ENCODE measurements at regions not wholly inside any gene's neighbourhood (a gene's known extent, or its start where the extent isn't known, plus 50 kb on each side); places are given as distances from the start of the nearest gene placed in this dataset.

DNA sequence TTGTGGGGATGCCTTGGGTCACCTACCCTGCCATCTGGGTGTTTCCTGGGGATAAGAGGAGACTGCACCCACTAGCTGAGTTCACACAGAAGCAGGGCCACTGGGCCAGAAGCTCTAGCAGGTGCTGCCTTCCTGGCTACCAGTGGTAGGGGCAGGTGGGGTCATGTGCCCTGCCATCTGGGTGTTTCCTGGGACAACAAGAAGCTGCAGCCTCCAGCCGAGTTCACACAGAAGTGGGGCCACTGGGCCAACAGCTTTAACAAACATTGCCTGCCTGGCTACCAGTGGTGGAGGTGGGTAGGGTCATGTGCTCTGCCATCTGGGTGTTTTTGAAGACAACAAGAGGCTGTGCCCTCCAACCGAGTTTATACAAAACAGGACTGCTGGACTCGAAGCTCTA, 282.2 kb upstream of the SYT4 start:
- H3K27ac Mint-ChIP-seq, result no peak overlapping the region
- H3K4me1 ChIP-seq (ENCODE audit: control insufficient read depth, insufficient read depth, low read length), result no peaks in the 10 kb centered on the region
- no peaks in the 10 kb centered on the region for H3K36me3 Mint-ChIP-seq
- no peak for DNase-seq
- H3K36me3 ChIP-seq (ENCODE audit: control insufficient read depth, insufficient read depth, low read length), result no peaks in the 10 kb centered on the region
- peaks cover 7 to 9% of the 10 kb centered on the region in 2 donors for H3K9me3 Mint-ChIP-seq
- no peaks in the 10 kb centered on the region for H3K4me1 Mint-ChIP-seq
- H3K27me3 Mint-ChIP-seq (ENCODE audit: low read depth in 2 of 2), result no peaks in the 10 kb centered on the region
- H3K9me3 ChIP-seq (ENCODE audit: control insufficient read depth, insufficient read depth, low read length), result peaks cover 7% of the 10 kb centered on the region
- no peak for ATAC-seq
- intact Hi-C loops (cut with micrococcal nuclease), result no loop called here
- no peak overlapping the region for H3K4me3 ChIP-seq (ENCODE audit: low read length)
- H3K27me3 ChIP-seq (ENCODE audit: control insufficient read depth, insufficient read depth, low read length), result no peaks in the 10 kb centered on the region
- 85% methylated on average over 3 of the region's 3 CpGs for WGBS (ENCODE audit: insufficient coverage)
- no peak overlapping the region for H3K4me3 Mint-ChIP-seq
- TF ChIP-seq, protein P1, sequence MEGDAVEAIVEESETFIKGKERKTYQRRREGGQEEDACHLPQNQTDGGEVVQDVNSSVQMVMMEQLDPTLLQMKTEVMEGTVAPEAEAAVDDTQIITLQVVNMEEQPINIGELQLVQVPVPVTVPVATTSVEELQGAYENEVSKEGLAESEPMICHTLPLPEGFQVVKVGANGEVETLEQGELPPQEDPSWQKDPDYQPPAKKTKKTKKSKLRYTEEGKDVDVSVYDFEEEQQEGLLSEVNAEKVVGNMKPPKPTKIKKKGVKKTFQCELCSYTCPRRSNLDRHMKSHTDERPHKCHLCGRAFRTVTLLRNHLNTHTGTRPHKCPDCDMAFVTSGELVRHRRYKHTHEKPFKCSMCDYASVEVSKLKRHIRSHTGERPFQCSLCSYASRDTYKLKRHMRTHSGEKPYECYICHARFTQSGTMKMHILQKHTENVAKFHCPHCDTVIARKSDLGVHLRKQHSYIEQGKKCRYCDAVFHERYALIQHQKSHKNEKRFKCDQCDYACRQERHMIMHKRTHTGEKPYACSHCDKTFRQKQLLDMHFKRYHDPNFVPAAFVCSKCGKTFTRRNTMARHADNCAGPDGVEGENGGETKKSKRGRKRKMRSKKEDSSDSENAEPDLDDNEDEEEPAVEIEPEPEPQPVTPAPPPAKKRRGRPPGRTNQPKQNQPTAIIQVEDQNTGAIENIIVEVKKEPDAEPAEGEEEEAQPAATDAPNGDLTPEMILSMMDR (IDR thresholded peaks at IDR 0.05), result no peak
- H3K27ac ChIP-seq (ENCODE audit: low read length), result no peak overlapping the region

GRCh38 chr18:43563780-43564179, 286.5 kb upstream of the SYT4 start:
- Histone ChIP-seq H3K27ac (ENCODE audit: low read length) (no peak overlapping the region), H3K36me3 (ENCODE audit: control insufficient read depth, insufficient read depth, low read length) (no peaks in the 10 kb centered on the region), H3K4me1 (ENCODE audit: control insufficient read depth, insufficient read depth, low read length) (no peaks in the 10 kb centered on the region), H3K4me3 (ENCODE audit: low read length) (no peak overlapping the region), H3K27me3 (ENCODE audit: control insufficient read depth, insufficient read depth, low read length) (no peaks in the 10 kb centered on the region), H3K9me3 (ENCODE audit: control insufficient read depth, insufficient read depth, low read length) (peaks cover 6% of the 10 kb centered on the region)
- intact Hi-C loops (cut with micrococcal nuclease), result no loop called here
- H3K27ac Mint-ChIP-seq, result no peak overlapping the region
- TF ChIP-seq, protein P1 (IDR thresholded peaks at IDR 0.05), result no peak
- H3K9me3 Mint-ChIP-seq, result no peaks in the 10 kb centered on the region
- no peak for ATAC-seq
- no peaks in the 10 kb centered on the region for H3K36me3 Mint-ChIP-seq
- H3K27me3 Mint-ChIP-seq (ENCODE audit: low read depth in 2 of 2), result no peaks in the 10 kb centered on the region
- 28% methylated on average over 3 of the region's 3 CpGs for WGBS (ENCODE audit: insufficient coverage)
- no peak overlapping the region for H3K4me3 Mint-ChIP-seq
- DNase-seq, result no peak
- H3K4me1 Mint-ChIP-seq, result no peaks in the 10 kb centered on the region

- Histone ChIP-seq H3K4me3 (ENCODE audit: low read length) (no peak overlapping the region), H3K27me3 (ENCODE audit: control insufficient read depth, insufficient read depth, low read length) (no peaks in the 10 kb centered on the region), H3K27ac (ENCODE audit: low read length) (no peak overlapping the region), H3K9me3 (ENCODE audit: control insufficient read depth, insufficient read depth, low read length) (no peaks in the 10 kb centered on the region), H3K36me3 (ENCODE audit: control insufficient read depth, insufficient read depth, low read length) (no peaks in the 10 kb centered on the region), H3K4me1 (ENCODE audit: control insufficient read depth, insufficient read depth, low read length) (no peaks in the 10 kb centered on the region)
- Mint-ChIP-seq H3K36me3 (no peaks in the 10 kb centered on the region), H3K9me3 (no peaks in the 10 kb centered on the region), H3K27ac (no peak overlapping the region), H3K4me3 (no peak overlapping the region), H3K27me3 (ENCODE audit: low read depth in 2 of 2) (no peaks in the 10 kb centered on the region), H3K4me1 (no peaks in the 10 kb centered on the region)
- TF ChIP-seq, protein P1 (IDR thresholded peaks at IDR 0.05), result no peak
- 93% methylated on average over 4 of the region's 4 CpGs for WGBS (ENCODE audit: insufficient coverage)
- DNase-seq, result no peak
- intact Hi-C loops (cut with micrococcal nuclease), result no loop called here
- ATAC-seq, result no peak
Observed at GRCh38 chr18:43570593-43570992, 293.3 kb upstream of the SYT4 start.

DNA sequence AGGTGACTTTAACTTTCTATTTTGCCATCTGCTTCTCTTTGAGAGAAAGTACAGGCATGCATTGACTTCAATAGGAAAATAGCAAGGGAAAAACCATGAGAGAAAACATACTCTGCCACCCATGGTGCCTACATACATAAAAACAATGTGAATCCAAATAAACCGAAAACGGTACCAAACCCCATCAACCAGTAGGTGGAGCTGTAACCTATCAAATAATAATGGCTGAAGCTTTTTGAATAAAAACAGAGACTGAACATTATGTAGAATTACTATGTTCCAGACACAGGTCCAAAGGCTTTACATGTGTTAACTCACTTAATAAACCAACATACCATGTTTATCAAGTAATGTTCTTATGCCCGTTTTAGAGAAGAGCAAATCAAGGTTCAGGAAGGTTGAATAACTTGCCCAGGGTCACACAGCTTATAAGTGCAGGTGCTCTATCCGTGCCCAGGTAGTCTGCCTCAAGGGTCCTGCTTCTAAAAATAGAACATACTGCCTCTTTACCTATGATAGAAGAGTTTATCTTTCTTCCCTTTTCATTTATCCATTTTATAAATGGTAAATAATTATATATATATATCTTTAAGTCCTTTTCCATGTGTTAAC, 293.9 kb upstream of the SYT4 start:
- Mint-ChIP-seq H3K36me3 (no peaks in the 10 kb centered on the region), H3K27me3 (ENCODE audit: low read depth in 2 of 2) (no peaks in the 10 kb centered on the region), H3K27ac (no peak overlapping the region), H3K4me3 (no peak overlapping the region), H3K9me3 (no peaks in the 10 kb centered on the region), H3K4me1 (no peaks in the 10 kb centered on the region)
- no peaks in the 10 kb centered on the region for H3K9me3 ChIP-seq (ENCODE audit: control insufficient read depth, insufficient read depth, low read length)
- TF ChIP-seq, protein P1 (IDR thresholded peaks at IDR 0.05), result peak; percentile 32
- WGBS (ENCODE audit: insufficient coverage), result 84% methylated on average over 2 of the region's 4 CpGs
- intact Hi-C loops (cut with micrococcal nuclease), result no loop called here
- no peak overlapping the region for H3K4me3 ChIP-seq (ENCODE audit: low read length)
- H3K27me3 ChIP-seq (ENCODE audit: control insufficient read depth, insufficient read depth, low read length), result no peaks in the 10 kb centered on the region
- H3K27ac ChIP-seq (ENCODE audit: low read length), result no peak overlapping the region
- ATAC-seq, result no peak
- DNase-seq, result peak in 1 of 2 donors; percentile 21
- no peaks in the 10 kb centered on the region for H3K36me3 ChIP-seq (ENCODE audit: control insufficient read depth, insufficient read depth, low read length)
- no peaks in the 10 kb centered on the region for H3K4me1 ChIP-seq (ENCODE audit: control insufficient read depth, insufficient read depth, low read length)

All from natural killer cell (primary cell).